ENCODE measurements at regions not wholly inside any gene's neighbourhood (a gene's known extent, or its start where the extent isn't known, plus 50 kb on each side); places are given as distances from the start of the nearest gene placed in this dataset.

DNA sequence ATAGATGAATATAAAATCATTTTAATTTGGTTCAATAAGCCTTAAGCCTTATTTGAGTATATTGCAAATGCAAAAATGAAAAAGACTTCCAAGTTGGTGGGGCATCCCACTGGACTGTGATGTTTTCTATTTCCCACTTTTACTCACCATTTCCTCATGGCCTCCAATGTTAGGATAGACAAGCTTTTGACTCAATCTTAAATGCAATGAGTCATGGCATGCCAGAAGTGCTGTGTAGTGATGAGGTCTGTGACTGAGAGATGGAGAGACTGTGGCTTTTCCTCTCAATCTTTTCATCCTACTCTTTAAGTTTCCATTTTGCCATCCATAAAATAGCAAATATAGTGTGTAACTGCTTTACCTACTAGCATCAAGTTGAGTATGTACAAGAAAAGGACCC, 1401.2 kb upstream of the CELF4 start:
- ATAC-seq (replicated peaks in 1 of 4) = no peak
- Mint-ChIP-seq H3K27ac (no peak overlapping the region), H3K4me3 (no peak overlapping the region), H3K27me3 (peaks cover 0 to 3% of the 10 kb centered on the region in 2 donors), H3K9me3 (peaks cover 0 to under 1% (median 0%) of the 10 kb centered on the region in 3 donors), H3K36me3 (no peaks in the 10 kb centered on the region), H3K4me1 (no peaks in the 10 kb centered on the region)
- H3K36me3 ChIP-seq (ENCODE audit: control insufficient read depth in 2 of 2, extremely low read depth in 1 of 2, insufficient read depth in 1 of 2, low read length in 1 of 2) = no peaks in the 10 kb centered on the region
- ChIA-PET CTCF (no interaction called here), POLR2A (no interaction called here)
- no peaks in the 10 kb centered on the region for H3K4me1 ChIP-seq (ENCODE audit: control insufficient read depth in 1 of 2, extremely low read depth in 1 of 2, insufficient read depth in 2 of 2, low read length in 2 of 2)
- no peak overlapping the region for H3K4me3 ChIP-seq (ENCODE audit: control insufficient read depth in 1 of 2, extremely low read depth in 1 of 2, low read length in 1 of 2)
- no peak overlapping the region for H3K27ac ChIP-seq (ENCODE audit: low read length)
- DNase-seq = no peak
- H3K27me3 ChIP-seq (replicated peaks in 1 of 2; ENCODE audit: control insufficient read depth in 2 of 2, extremely low read depth in 1 of 2, insufficient read depth in 2 of 2, low read length in 1 of 2) = no peaks in the 10 kb centered on the region
- no peaks in the 10 kb centered on the region for H3K9me3 ChIP-seq

GRCh38 chr18:38963943-38964660, 1398.5 kb upstream of the CELF4 start:
- H3K27ac Mint-ChIP-seq = no peak overlapping the region
- DNase-seq (no peak), ATAC-seq (replicated peaks in 1 of 4) (no peak)
- Histone ChIP-seq H3K4me1 (ENCODE audit: control insufficient read depth in 1 of 2, extremely low read depth in 1 of 2, insufficient read depth in 2 of 2, low read length in 2 of 2) (no peaks in the 10 kb centered on the region), H3K9me3 (no peaks in the 10 kb centered on the region), H3K4me3 (ENCODE audit: control insufficient read depth in 1 of 2, extremely low read depth in 1 of 2, low read length in 1 of 2) (no peak overlapping the region), H3K36me3 (ENCODE audit: control insufficient read depth in 2 of 2, extremely low read depth in 1 of 2, insufficient read depth in 1 of 2, low read length in 1 of 2) (no peaks in the 10 kb centered on the region), H3K27me3 (replicated peaks in 1 of 2; ENCODE audit: control insufficient read depth in 2 of 2, extremely low read depth in 1 of 2, insufficient read depth in 2 of 2, low read length in 1 of 2) (no peaks in the 10 kb centered on the region), H3K27ac (ENCODE audit: low read length) (no peak overlapping the region)
- no CpG with 5 or more reads among the region's 3 CpGs for WGBS (ENCODE audit: insufficient coverage)
- peaks cover 1 to 10% of the 10 kb centered on the region in 2 donors for H3K27me3 Mint-ChIP-seq
- CTCF ChIA-PET = no interaction called here
- no peaks in the 10 kb centered on the region for H3K9me3 Mint-ChIP-seq
- POLR2A ChIA-PET = no interaction called here
- H3K4me1 Mint-ChIP-seq = no peaks in the 10 kb centered on the region
- H3K36me3 Mint-ChIP-seq = no peaks in the 10 kb centered on the region
- no peak overlapping the region for H3K4me3 Mint-ChIP-seq

DNA sequence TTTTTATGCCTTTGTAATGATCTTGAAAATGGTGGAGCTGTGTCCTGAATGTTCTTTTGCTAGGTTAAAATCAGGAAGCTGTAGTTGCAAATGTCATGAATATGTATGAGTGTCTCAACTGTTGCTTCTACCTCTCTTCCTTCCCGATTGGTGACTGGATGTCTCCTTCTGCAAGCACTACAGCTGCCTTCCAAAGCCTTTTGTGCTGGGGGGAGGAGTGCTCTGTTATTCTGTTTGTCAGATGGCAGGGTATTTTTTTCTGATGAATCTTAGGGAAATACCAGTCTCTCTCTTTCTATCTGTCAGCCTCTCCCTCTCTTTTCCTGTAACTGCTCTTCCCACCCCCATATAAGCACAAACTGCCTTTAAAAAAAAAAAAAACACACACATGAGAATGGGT, 1396.3 kb upstream of the CELF4 start:
- H3K27ac ChIP-seq (ENCODE audit: low read length) = no peak overlapping the region
- no peak for DNase-seq
- H3K9me3 ChIP-seq = no peaks in the 10 kb centered on the region
- POLR2A ChIA-PET = no interaction called here
- Mint-ChIP-seq H3K4me1 (no peaks in the 10 kb centered on the region), H3K27ac (no peak overlapping the region), H3K9me3 (no peaks in the 10 kb centered on the region), H3K27me3 (peaks cover 1 to 10% of the 10 kb centered on the region in 2 donors), H3K36me3 (no peaks in the 10 kb centered on the region), H3K4me3 (no peak overlapping the region)
- no CpG with 5 or more reads among the region's 1 CpG for WGBS (ENCODE audit: insufficient coverage)
- H3K4me3 ChIP-seq (ENCODE audit: control insufficient read depth in 1 of 2, extremely low read depth in 1 of 2, low read length in 1 of 2) = no peak overlapping the region
- H3K27me3 ChIP-seq (replicated peaks in 1 of 2; ENCODE audit: control insufficient read depth in 2 of 2, extremely low read depth in 1 of 2, insufficient read depth in 2 of 2, low read length in 1 of 2) = no peaks in the 10 kb centered on the region
- no peaks in the 10 kb centered on the region for H3K36me3 ChIP-seq (ENCODE audit: control insufficient read depth in 2 of 2, extremely low read depth in 1 of 2, insufficient read depth in 1 of 2, low read length in 1 of 2)
- H3K4me1 ChIP-seq (ENCODE audit: control insufficient read depth in 1 of 2, extremely low read depth in 1 of 2, insufficient read depth in 2 of 2, low read length in 2 of 2) = no peaks in the 10 kb centered on the region
- CTCF ChIA-PET = no interaction called here
- ATAC-seq (replicated peaks in 1 of 4) = no peak

DNA sequence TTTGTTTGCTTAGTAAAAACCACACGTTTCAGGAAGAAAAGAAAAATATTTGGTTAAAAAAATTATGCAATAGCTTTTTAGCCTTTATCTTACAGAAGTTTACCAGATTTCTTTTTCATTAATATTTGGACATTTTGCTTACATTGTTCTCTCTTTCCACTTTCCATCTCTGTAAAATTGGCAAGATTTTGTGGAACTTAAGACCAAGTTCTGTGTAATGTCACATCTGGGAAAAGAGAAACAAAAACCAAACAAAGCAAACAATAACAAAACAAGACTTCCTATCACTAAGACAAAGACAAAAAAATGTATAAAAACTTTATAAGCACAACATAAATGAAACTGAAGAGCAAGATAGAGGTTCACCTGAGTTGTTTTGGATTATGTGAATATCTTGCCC, 1392.1 kb upstream of the CELF4 start:
- Mint-ChIP-seq H3K4me3 (no peak overlapping the region), H3K27me3 (peaks cover 1 to 6% of the 10 kb centered on the region in 2 donors), H3K27ac (no peak overlapping the region), H3K4me1 (peaks cover 0 to 12% (median 9%) of the 10 kb centered on the region in 3 donors), H3K36me3 (no peaks in the 10 kb centered on the region), H3K9me3 (no peaks in the 10 kb centered on the region)
- CTCF ChIA-PET = no interaction called here
- Histone ChIP-seq H3K36me3 (ENCODE audit: control insufficient read depth in 2 of 2, extremely low read depth in 1 of 2, insufficient read depth in 1 of 2, low read length in 1 of 2) (no peaks in the 10 kb centered on the region), H3K4me1 (ENCODE audit: control insufficient read depth in 1 of 2, extremely low read depth in 1 of 2, insufficient read depth in 2 of 2, low read length in 2 of 2) (no peaks in the 10 kb centered on the region), H3K27me3 (replicated peaks in 1 of 2; ENCODE audit: control insufficient read depth in 2 of 2, extremely low read depth in 1 of 2, insufficient read depth in 2 of 2, low read length in 1 of 2) (no peaks in the 10 kb centered on the region), H3K27ac (ENCODE audit: low read length) (no peak overlapping the region), H3K4me3 (ENCODE audit: control insufficient read depth in 1 of 2, extremely low read depth in 1 of 2, low read length in 1 of 2) (no peak overlapping the region), H3K9me3 (no peaks in the 10 kb centered on the region)
- no peak for DNase-seq
- POLR2A ChIA-PET = no interaction called here
- no CpG with 5 or more reads among the region's 1 CpG for WGBS (ENCODE audit: insufficient coverage)
- no peak for ATAC-seq (replicated peaks in 1 of 4)

DNA sequence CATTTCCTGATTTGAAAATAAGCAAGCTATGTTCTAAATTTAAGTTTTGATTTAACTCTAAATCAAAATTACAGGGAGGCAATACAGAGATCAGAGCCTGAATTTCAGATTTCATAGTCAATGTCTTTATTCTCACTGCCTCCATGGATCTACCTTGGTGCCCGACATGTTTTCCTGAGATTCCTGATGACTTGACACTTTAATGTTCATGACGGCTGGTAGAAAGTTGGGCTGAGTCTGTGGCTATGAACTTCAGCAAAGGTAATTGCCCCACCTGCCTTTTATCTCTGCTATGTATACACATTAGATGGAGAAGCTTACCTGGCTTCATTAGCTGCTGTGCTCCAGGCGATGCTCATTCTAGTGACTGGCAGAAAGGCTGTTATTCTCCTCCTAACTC, 1390.5 kb upstream of the CELF4 start:
- no peak overlapping the region for H3K27ac Mint-ChIP-seq
- no CpG with 5 or more reads among the region's 3 CpGs for WGBS (ENCODE audit: insufficient coverage)
- Histone ChIP-seq H3K4me1 (ENCODE audit: control insufficient read depth in 1 of 2, extremely low read depth in 1 of 2, insufficient read depth in 2 of 2, low read length in 2 of 2) (no peaks in the 10 kb centered on the region), H3K27me3 (replicated peaks in 1 of 2; ENCODE audit: control insufficient read depth in 2 of 2, extremely low read depth in 1 of 2, insufficient read depth in 2 of 2, low read length in 1 of 2) (no peaks in the 10 kb centered on the region), H3K9me3 (no peaks in the 10 kb centered on the region), H3K27ac (ENCODE audit: low read length) (no peak overlapping the region), H3K4me3 (ENCODE audit: control insufficient read depth in 1 of 2, extremely low read depth in 1 of 2, low read length in 1 of 2) (no peak overlapping the region), H3K36me3 (ENCODE audit: control insufficient read depth in 2 of 2, extremely low read depth in 1 of 2, insufficient read depth in 1 of 2, low read length in 1 of 2) (no peaks in the 10 kb centered on the region)
- peaks cover 0 to 2% of the 10 kb centered on the region in 2 donors for H3K27me3 Mint-ChIP-seq
- H3K9me3 Mint-ChIP-seq = peaks cover 0 to under 1% (median 0%) of the 10 kb centered on the region in 3 donors
- DNase-seq (no peak), ATAC-seq (replicated peaks in 1 of 4) (no peak)
- H3K4me1 Mint-ChIP-seq = peaks cover 0 to 12% (median 10%) of the 10 kb centered on the region in 3 donors
- ChIA-PET CTCF (no interaction called here), POLR2A (no interaction called here)
- no peak overlapping the region for H3K4me3 Mint-ChIP-seq
- no peaks in the 10 kb centered on the region for H3K36me3 Mint-ChIP-seq

GRCh38 chr18:38951633-38952032, 1386.0 kb upstream of the CELF4 start:
- Mint-ChIP-seq H3K27ac (no peak overlapping the region), H3K36me3 (no peaks in the 10 kb centered on the region), H3K27me3 (no peaks in the 10 kb centered on the region), H3K9me3 (peaks cover 0 to 3% (median 0%) of the 10 kb centered on the region in 3 donors), H3K4me3 (no peak overlapping the region), H3K4me1 (peaks cover 0 to 15% (median 10%) of the 10 kb centered on the region in 3 donors)
- ChIA-PET CTCF (no interaction called here), POLR2A (no interaction called here)
- no peaks in the 10 kb centered on the region for H3K9me3 ChIP-seq
- no peak overlapping the region for H3K4me3 ChIP-seq (ENCODE audit: control insufficient read depth in 1 of 2, extremely low read depth in 1 of 2, low read length in 1 of 2)
- H3K27me3 ChIP-seq (replicated peaks in 1 of 2; ENCODE audit: control insufficient read depth in 2 of 2, extremely low read depth in 1 of 2, insufficient read depth in 2 of 2, low read length in 1 of 2) = no peaks in the 10 kb centered on the region
- no peaks in the 10 kb centered on the region for H3K36me3 ChIP-seq (ENCODE audit: control insufficient read depth in 2 of 2, extremely low read depth in 1 of 2, insufficient read depth in 1 of 2, low read length in 1 of 2)
- H3K27ac ChIP-seq (ENCODE audit: low read length) = no peak overlapping the region
- no peaks in the 10 kb centered on the region for H3K4me1 ChIP-seq (ENCODE audit: control insufficient read depth in 1 of 2, extremely low read depth in 1 of 2, insufficient read depth in 2 of 2, low read length in 2 of 2)
- no CpG with 5 or more reads among the region's 2 CpGs for WGBS (ENCODE audit: insufficient coverage)
- ATAC-seq (replicated peaks in 1 of 4) = no peak
- no peak for DNase-seq

GRCh38 chr18:38948436-38948835, 1382.8 kb upstream of the CELF4 start:
- Histone ChIP-seq H3K27ac (ENCODE audit: low read length) (no peak overlapping the region), H3K4me1 (ENCODE audit: control insufficient read depth in 1 of 2, extremely low read depth in 1 of 2, insufficient read depth in 2 of 2, low read length in 2 of 2) (no peaks in the 10 kb centered on the region), H3K9me3 (no peaks in the 10 kb centered on the region), H3K4me3 (ENCODE audit: control insufficient read depth in 1 of 2, extremely low read depth in 1 of 2, low read length in 1 of 2) (no peak overlapping the region), H3K27me3 (replicated peaks in 1 of 2; ENCODE audit: control insufficient read depth in 2 of 2, extremely low read depth in 1 of 2, insufficient read depth in 2 of 2, low read length in 1 of 2) (no peaks in the 10 kb centered on the region), H3K36me3 (ENCODE audit: control insufficient read depth in 2 of 2, extremely low read depth in 1 of 2, insufficient read depth in 1 of 2, low read length in 1 of 2) (no peaks in the 10 kb centered on the region)
- Mint-ChIP-seq H3K27me3 (no peaks in the 10 kb centered on the region), H3K36me3 (no peaks in the 10 kb centered on the region), H3K4me3 (no peak overlapping the region), H3K9me3 (peaks cover 0 to 3% (median 2%) of the 10 kb centered on the region in 3 donors), H3K4me1 (peaks cover 0 to 9% (median 3%) of the 10 kb centered on the region in 3 donors), H3K27ac (no peak overlapping the region)
- ChIA-PET POLR2A (no interaction called here), CTCF (no interaction called here)
- no CpG with 5 or more reads among the region's 2 CpGs for WGBS (ENCODE audit: insufficient coverage)
- DNase-seq (no peak), ATAC-seq (replicated peaks in 1 of 4) (no peak)

Measured in T-cell (primary cell).